ENCODE measurements at regions not wholly inside any gene's neighbourhood (a gene's known extent, or its start where the extent isn't known, plus 50 kb on each side); places are given as distances from the start of the nearest gene placed in this dataset.

DNA sequence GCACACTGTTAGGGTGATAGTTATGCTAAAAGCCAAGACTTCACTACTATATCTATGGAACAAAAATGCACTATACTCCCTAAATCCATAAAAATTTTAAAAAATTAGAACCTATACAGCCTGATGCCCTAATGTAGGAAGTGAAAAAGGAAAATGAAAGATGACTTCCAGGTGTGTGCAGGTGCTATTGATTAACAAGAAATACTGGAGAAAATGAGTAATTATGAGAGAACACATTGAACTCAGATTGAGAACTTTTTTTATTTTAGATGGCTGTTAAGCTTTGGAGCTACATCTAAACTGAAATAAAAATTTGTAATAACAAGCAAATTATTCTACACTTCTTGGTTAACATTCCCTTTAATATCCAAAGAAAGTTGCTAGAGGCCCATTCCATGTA is 1015.7 kb downstream of the PCDH9 start:
- Histone ChIP-seq H3K9me3 (ENCODE audit: control insufficient read depth in 5 of 5, low read length in 5 of 5) (no peaks in the 10 kb centered on the region), H3K27ac (ENCODE audit: low read depth, low read length) (no peak overlapping the region), H3K36me3 (ENCODE audit: control insufficient read depth in 5 of 5, insufficient read depth in 5 of 5, low read length in 5 of 5) (no peaks in the 10 kb centered on the region), H3K4me3 (ENCODE audit: low read depth in 1 of 5, low read length in 5 of 5) (no peak overlapping the region), H3K4me1 (ENCODE audit: control insufficient read depth in 5 of 5, insufficient read depth in 5 of 5, low read length in 5 of 5) (peaks cover 0 to 7% (median 3%) of the 10 kb centered on the region in 5 donors), H3K27me3 (ENCODE audit: control insufficient read depth in 5 of 5, insufficient read depth in 4 of 5, low read length in 5 of 5) (no peaks in the 10 kb centered on the region), H3K9ac (ENCODE audit: low read length in 5 of 5) (no peak overlapping the region)

DNA sequence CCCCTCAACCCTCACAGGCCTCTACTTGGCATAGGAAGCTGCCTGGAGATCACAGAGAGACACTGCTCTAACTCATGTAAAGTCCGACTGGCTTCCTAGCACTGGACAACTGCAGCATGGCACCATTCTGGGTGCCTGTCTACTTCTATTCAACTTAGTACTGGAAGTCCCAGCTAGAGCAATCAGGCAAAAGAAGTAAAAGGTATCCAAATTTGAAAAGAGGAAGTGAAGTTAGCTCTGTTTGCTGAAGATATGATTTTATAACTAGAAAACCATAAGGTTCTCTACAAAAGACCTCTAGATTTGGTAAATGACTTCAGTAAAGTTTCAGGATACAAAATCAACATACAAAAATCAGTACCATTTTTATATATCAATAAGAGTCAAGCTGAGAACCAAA is 1017.6 kb downstream of the PCDH9 start:
- no peaks in the 10 kb centered on the region for H3K36me3 ChIP-seq (ENCODE audit: control insufficient read depth in 5 of 5, insufficient read depth in 5 of 5, low read length in 5 of 5)
- no peaks in the 10 kb centered on the region for H3K27me3 ChIP-seq (ENCODE audit: control insufficient read depth in 5 of 5, insufficient read depth in 4 of 5, low read length in 5 of 5)
- H3K9ac ChIP-seq (ENCODE audit: low read length in 5 of 5) = no peak overlapping the region
- H3K4me3 ChIP-seq (ENCODE audit: low read depth in 1 of 5, low read length in 5 of 5) = no peak overlapping the region
- no peak overlapping the region for H3K27ac ChIP-seq (ENCODE audit: low read depth, low read length)
- H3K4me1 ChIP-seq (ENCODE audit: control insufficient read depth in 5 of 5, insufficient read depth in 5 of 5, low read length in 5 of 5) = peaks cover 0 to 7% (median 3%) of the 10 kb centered on the region in 5 donors
- H3K9me3 ChIP-seq (ENCODE audit: control insufficient read depth in 5 of 5, low read length in 5 of 5) = no peaks in the 10 kb centered on the region

DNA sequence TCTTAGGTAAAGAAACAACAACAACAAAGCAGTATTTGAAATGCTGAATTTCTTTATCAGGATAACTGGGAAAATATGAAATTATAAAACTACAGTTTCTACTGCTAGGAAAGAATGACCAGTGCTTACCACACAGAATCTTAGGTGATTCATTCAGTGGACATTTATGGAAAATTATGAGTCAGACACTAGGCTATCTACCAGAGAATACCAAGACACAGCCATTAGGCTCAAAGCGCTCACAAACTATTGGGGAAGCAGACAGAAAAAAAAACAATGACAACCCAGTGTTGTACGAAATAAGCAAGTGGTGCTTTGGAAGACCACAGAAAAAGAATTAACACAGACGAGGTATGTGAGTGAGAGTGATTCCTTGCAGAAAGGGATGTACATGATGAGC is 1019.5 kb downstream of the PCDH9 start:
- H3K27me3 ChIP-seq (ENCODE audit: control insufficient read depth in 5 of 5, insufficient read depth in 4 of 5, low read length in 5 of 5) = no peaks in the 10 kb centered on the region
- no peak overlapping the region for H3K9ac ChIP-seq (ENCODE audit: low read length in 5 of 5)
- H3K27ac ChIP-seq (ENCODE audit: low read depth, low read length) = no peak overlapping the region
- H3K4me1 ChIP-seq (ENCODE audit: control insufficient read depth in 5 of 5, insufficient read depth in 5 of 5, low read length in 5 of 5) = no peaks in the 10 kb centered on the region
- H3K4me3 ChIP-seq (ENCODE audit: low read depth in 1 of 5, low read length in 5 of 5) = no peak overlapping the region
- no peaks in the 10 kb centered on the region for H3K9me3 ChIP-seq (ENCODE audit: control insufficient read depth in 5 of 5, low read length in 5 of 5)
- H3K36me3 ChIP-seq (ENCODE audit: control insufficient read depth in 5 of 5, insufficient read depth in 5 of 5, low read length in 5 of 5) = no peaks in the 10 kb centered on the region

DNA sequence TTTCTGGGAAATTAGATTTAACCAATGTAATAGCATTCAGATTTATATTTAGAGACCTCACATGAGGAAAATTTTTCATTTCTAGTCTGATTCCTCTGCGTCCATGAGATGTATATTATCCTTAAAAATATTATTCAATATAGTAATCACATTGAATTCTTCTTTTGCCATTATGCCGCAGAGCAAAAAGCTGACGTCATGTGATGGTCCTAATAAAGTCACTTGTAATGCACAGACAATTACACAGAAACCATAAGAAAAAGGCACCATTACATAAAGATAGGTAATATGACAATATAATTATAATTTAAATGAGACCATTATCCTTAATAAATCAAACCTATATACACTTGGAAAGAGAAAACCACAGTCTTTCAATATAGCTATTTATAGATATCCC is 1021.5 kb downstream of the PCDH9 start:
- no peaks in the 10 kb centered on the region for H3K9me3 ChIP-seq (ENCODE audit: control insufficient read depth in 5 of 5, low read length in 5 of 5)
- H3K4me1 ChIP-seq (ENCODE audit: control insufficient read depth in 5 of 5, insufficient read depth in 5 of 5, low read length in 5 of 5) = no peaks in the 10 kb centered on the region
- no peaks in the 10 kb centered on the region for H3K36me3 ChIP-seq (ENCODE audit: control insufficient read depth in 5 of 5, insufficient read depth in 5 of 5, low read length in 5 of 5)
- H3K9ac ChIP-seq (ENCODE audit: low read length in 5 of 5) = no peak overlapping the region
- no peak overlapping the region for H3K27ac ChIP-seq (ENCODE audit: low read depth, low read length)
- H3K27me3 ChIP-seq (ENCODE audit: control insufficient read depth in 5 of 5, insufficient read depth in 4 of 5, low read length in 5 of 5) = no peaks in the 10 kb centered on the region
- no peak overlapping the region for H3K4me3 ChIP-seq (ENCODE audit: low read depth in 1 of 5, low read length in 5 of 5)

DNA sequence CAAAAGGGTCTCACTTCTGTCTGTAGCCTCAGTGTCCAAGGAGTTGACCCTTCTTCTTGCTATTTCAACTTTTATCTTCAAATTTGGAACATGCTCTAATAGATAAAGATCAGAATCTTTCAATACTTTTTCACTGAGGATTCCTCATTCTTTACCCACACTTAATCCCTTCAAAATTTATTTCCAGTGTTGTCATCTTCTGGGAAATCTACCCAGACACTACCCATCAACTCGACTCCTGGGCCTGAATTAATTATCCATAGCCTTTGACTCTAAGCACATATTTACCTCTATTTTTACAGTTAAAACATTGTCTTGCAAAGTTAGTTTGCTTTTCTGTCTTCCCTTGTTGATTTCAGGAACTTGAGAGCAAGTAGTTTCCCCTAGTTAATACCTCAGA is 1022.5 kb downstream of the PCDH9 start:
- Histone ChIP-seq H3K27me3 (ENCODE audit: control insufficient read depth in 5 of 5, insufficient read depth in 4 of 5, low read length in 5 of 5) (no peaks in the 10 kb centered on the region), H3K9ac (ENCODE audit: low read length in 5 of 5) (no peak overlapping the region), H3K9me3 (ENCODE audit: control insufficient read depth in 5 of 5, low read length in 5 of 5) (no peaks in the 10 kb centered on the region), H3K4me1 (ENCODE audit: control insufficient read depth in 5 of 5, insufficient read depth in 5 of 5, low read length in 5 of 5) (no peaks in the 10 kb centered on the region), H3K4me3 (ENCODE audit: low read depth in 1 of 5, low read length in 5 of 5) (no peak overlapping the region), H3K27ac (ENCODE audit: low read depth, low read length) (no peak overlapping the region), H3K36me3 (ENCODE audit: control insufficient read depth in 5 of 5, insufficient read depth in 5 of 5, low read length in 5 of 5) (no peaks in the 10 kb centered on the region)

DNA sequence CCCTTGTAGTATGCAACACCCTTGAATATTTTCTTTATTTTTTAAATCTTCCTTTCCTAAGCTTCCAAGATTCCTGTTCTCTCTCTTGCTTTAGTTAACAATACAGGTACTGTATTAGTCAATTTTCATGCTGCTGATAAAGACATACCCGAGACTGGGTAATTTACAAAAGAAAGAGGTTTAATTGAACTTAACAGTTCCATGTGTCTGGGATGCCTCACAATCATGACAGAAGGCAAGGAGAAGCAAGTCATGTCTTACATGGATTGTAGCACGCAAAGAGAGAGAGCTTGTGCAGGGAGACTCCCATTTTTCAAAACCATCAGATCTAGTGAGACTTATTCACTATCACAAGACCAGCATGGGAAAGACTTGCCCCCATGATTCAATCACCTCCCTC is 1024.3 kb downstream of the PCDH9 start:
- H3K9ac ChIP-seq (ENCODE audit: low read length in 5 of 5) = no peak overlapping the region
- no peak overlapping the region for H3K4me3 ChIP-seq (ENCODE audit: low read depth in 1 of 5, low read length in 5 of 5)
- no peaks in the 10 kb centered on the region for H3K27me3 ChIP-seq (ENCODE audit: control insufficient read depth in 5 of 5, insufficient read depth in 4 of 5, low read length in 5 of 5)
- no peaks in the 10 kb centered on the region for H3K9me3 ChIP-seq (ENCODE audit: control insufficient read depth in 5 of 5, low read length in 5 of 5)
- no peaks in the 10 kb centered on the region for H3K36me3 ChIP-seq (ENCODE audit: control insufficient read depth in 5 of 5, insufficient read depth in 5 of 5, low read length in 5 of 5)
- H3K27ac ChIP-seq (ENCODE audit: low read depth, low read length) = no peak overlapping the region
- no peaks in the 10 kb centered on the region for H3K4me1 ChIP-seq (ENCODE audit: control insufficient read depth in 5 of 5, insufficient read depth in 5 of 5, low read length in 5 of 5)

DNA sequence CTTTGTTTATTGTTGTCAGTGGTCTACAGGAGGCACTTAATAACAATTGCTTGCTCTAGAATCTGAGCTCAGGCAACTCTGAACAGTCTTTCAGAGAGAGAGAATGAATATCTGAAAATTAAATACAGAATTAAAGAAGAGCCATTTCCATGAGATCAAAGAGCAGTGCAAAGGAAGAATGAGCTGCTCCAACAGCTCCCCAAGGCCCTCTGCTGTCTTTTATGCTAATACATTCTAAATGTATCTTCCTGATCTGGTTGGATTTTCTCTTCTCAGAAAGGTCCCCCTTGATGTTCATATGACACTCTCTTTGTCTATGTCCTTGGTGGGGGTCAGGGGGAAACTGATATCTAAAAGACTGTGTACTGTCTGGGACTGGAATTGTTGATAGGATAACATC is 1029.6 kb downstream of the PCDH9 start:
- H3K36me3 ChIP-seq (ENCODE audit: control insufficient read depth in 5 of 5, insufficient read depth in 5 of 5, low read length in 5 of 5) = no peaks in the 10 kb centered on the region
- H3K9me3 ChIP-seq (ENCODE audit: control insufficient read depth in 5 of 5, low read length in 5 of 5) = no peaks in the 10 kb centered on the region
- H3K9ac ChIP-seq (ENCODE audit: low read length in 5 of 5) = no peak overlapping the region
- no peak overlapping the region for H3K4me3 ChIP-seq (ENCODE audit: low read depth in 1 of 5, low read length in 5 of 5)
- H3K27me3 ChIP-seq (ENCODE audit: control insufficient read depth in 5 of 5, insufficient read depth in 4 of 5, low read length in 5 of 5) = no peaks in the 10 kb centered on the region
- H3K27ac ChIP-seq (ENCODE audit: low read depth, low read length) = no peak overlapping the region
- no peaks in the 10 kb centered on the region for H3K4me1 ChIP-seq (ENCODE audit: control insufficient read depth in 5 of 5, insufficient read depth in 5 of 5, low read length in 5 of 5)

DNA sequence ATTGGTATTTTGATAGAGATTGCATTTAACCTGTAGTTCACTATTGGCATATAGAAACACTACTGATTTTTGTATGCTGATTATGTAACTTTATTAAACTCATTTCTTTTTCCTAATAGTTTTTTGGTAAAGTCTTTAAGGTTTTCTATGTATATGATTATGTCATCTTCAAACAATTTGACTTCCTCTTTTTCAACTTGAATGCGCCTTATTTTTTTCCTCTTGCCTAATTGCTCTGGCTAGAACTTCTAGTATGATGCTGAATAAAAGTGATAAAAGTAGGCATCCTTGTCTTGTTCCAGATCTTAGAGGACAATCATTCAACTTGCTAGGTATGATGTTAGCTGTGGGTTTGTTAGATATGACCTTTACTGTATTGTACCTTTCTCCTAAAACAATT is 1034.9 kb downstream of the PCDH9 start:
- Histone ChIP-seq H3K36me3 (ENCODE audit: control insufficient read depth in 5 of 5, insufficient read depth in 5 of 5, low read length in 5 of 5) (no peaks in the 10 kb centered on the region), H3K9ac (ENCODE audit: low read length in 5 of 5) (no peak overlapping the region), H3K27ac (ENCODE audit: low read depth, low read length) (no peak overlapping the region), H3K4me3 (ENCODE audit: low read depth in 1 of 5, low read length in 5 of 5) (no peak overlapping the region), H3K9me3 (ENCODE audit: control insufficient read depth in 5 of 5, low read length in 5 of 5) (no peaks in the 10 kb centered on the region), H3K4me1 (ENCODE audit: control insufficient read depth in 5 of 5, insufficient read depth in 5 of 5, low read length in 5 of 5) (no peaks in the 10 kb centered on the region), H3K27me3 (ENCODE audit: control insufficient read depth in 5 of 5, insufficient read depth in 4 of 5, low read length in 5 of 5) (no peaks in the 10 kb centered on the region)

DNA sequence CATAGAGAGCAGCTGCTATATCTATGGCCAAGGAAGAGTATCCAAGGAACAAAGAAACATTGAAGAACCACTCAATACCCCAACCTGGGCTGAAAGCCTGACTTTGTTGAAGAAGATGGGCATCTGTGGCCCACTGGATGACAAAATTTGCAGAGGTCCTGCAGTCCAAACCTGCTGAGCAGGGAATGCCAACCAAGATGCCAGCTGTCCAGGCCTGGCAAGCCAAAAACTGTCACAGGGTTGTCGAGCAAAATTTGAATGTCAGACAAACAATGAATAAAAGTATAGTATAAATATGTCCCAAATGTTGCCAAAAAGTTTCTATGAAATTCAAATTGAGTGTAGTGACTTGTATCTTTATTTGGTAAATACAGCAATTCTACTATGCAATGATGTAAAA is 1040.2 kb downstream of the PCDH9 start:
- Histone ChIP-seq H3K36me3 (ENCODE audit: control insufficient read depth in 5 of 5, insufficient read depth in 5 of 5, low read length in 5 of 5) (no peaks in the 10 kb centered on the region), H3K27me3 (ENCODE audit: control insufficient read depth in 5 of 5, insufficient read depth in 4 of 5, low read length in 5 of 5) (no peaks in the 10 kb centered on the region), H3K9me3 (ENCODE audit: control insufficient read depth in 5 of 5, low read length in 5 of 5) (no peaks in the 10 kb centered on the region), H3K4me1 (ENCODE audit: control insufficient read depth in 5 of 5, insufficient read depth in 5 of 5, low read length in 5 of 5) (no peaks in the 10 kb centered on the region), H3K4me3 (ENCODE audit: low read depth in 1 of 5, low read length in 5 of 5) (no peak overlapping the region), H3K27ac (ENCODE audit: low read depth, low read length) (no peak overlapping the region), H3K9ac (ENCODE audit: low read length in 5 of 5) (no peak overlapping the region)

DNA sequence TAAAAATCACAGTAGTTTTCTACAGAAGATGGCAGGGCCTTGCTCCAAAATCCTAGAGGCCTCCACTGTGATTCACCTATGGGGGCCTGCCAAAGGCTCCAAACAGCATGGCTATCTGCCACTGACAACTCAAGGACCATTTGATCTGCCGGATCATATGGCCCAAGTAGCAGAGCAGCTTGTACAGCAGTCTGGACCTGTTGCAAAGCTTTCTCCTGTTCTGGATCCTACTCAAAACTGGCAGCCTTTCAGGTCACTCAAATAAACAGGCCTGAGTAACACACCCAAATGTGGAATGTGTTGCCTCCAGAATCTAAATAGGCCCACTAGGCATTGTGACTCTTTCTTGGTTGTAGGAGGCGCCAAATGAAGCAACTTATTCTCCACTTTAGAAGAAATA is 1049.3 kb downstream of the PCDH9 start:
- peaks cover 0 to 1% (median 0%) of the 10 kb centered on the region in 5 donors for H3K4me1 ChIP-seq (ENCODE audit: control insufficient read depth in 5 of 5, insufficient read depth in 5 of 5, low read length in 5 of 5)
- no peak overlapping the region for H3K4me3 ChIP-seq (ENCODE audit: low read depth in 1 of 5, low read length in 5 of 5)
- H3K9me3 ChIP-seq (ENCODE audit: control insufficient read depth in 5 of 5, low read length in 5 of 5) = peaks cover 0 to 6% (median 0%) of the 10 kb centered on the region in 5 donors
- no peaks in the 10 kb centered on the region for H3K27me3 ChIP-seq (ENCODE audit: control insufficient read depth in 5 of 5, insufficient read depth in 4 of 5, low read length in 5 of 5)
- no peak overlapping the region for H3K27ac ChIP-seq (ENCODE audit: low read depth, low read length)
- H3K9ac ChIP-seq (ENCODE audit: low read length in 5 of 5) = no peak overlapping the region
- no peaks in the 10 kb centered on the region for H3K36me3 ChIP-seq (ENCODE audit: control insufficient read depth in 5 of 5, insufficient read depth in 5 of 5, low read length in 5 of 5)

DNA sequence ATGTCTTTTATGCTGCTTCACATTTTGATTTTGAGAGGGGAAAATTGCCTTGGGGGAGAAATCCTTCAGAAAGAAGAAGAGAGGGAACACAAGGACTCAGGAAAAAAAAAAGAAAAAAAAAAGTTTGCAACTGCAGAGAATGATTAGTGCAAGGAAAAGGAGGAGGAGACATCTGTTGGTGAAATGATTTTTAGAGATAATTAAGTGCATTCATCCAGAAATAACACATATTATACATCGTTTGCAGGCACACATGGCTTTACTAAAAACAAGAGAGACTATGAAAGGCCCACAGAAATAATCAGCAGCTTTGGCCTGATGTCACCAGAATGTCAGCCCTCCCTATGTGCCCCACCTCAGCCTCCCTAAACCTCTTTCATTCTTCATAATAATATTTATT is 1058.2 kb downstream of the PCDH9 start:
- H3K27me3 ChIP-seq (ENCODE audit: control insufficient read depth in 5 of 5, insufficient read depth in 4 of 5, low read length in 5 of 5) = no peaks in the 10 kb centered on the region
- H3K9ac ChIP-seq (ENCODE audit: low read length in 5 of 5) = no peak overlapping the region
- no peaks in the 10 kb centered on the region for H3K9me3 ChIP-seq (ENCODE audit: control insufficient read depth in 5 of 5, low read length in 5 of 5)
- no peaks in the 10 kb centered on the region for H3K36me3 ChIP-seq (ENCODE audit: control insufficient read depth in 5 of 5, insufficient read depth in 5 of 5, low read length in 5 of 5)
- H3K4me1 ChIP-seq (ENCODE audit: control insufficient read depth in 5 of 5, insufficient read depth in 5 of 5, low read length in 5 of 5) = no peaks in the 10 kb centered on the region
- no peak overlapping the region for H3K27ac ChIP-seq (ENCODE audit: low read depth, low read length)
- no peak overlapping the region for H3K4me3 ChIP-seq (ENCODE audit: low read depth in 1 of 5, low read length in 5 of 5)
